DMS153 treated with DMSO at 0.1 percent for 48 hours (cell line): ENCODE measurements at regions not wholly inside any gene's neighbourhood (a gene's known extent, or its start where the extent isn't known, plus 50 kb on each side); places are given as distances from the start of the nearest gene placed in this dataset.
A peak's percentile ranks its signal among the peaks of the same experiment; 100 is the strongest.

Experiments used
- DNase-seq: peaks from one replicate; lab custom pipeline; 2025; ENCODE audit not compliant: unreplicated experiment; lab: John Stamatoyannopoulos, UW

GRCh38 chr13:74045583-74045982 lies 88.6 kb downstream of the KLF12 start:
- DNase-seq = no peak

GRCh38 chr13:74043237-74043636 lies 91.0 kb downstream of the KLF12 start:
- no peak for DNase-seq

DNA sequence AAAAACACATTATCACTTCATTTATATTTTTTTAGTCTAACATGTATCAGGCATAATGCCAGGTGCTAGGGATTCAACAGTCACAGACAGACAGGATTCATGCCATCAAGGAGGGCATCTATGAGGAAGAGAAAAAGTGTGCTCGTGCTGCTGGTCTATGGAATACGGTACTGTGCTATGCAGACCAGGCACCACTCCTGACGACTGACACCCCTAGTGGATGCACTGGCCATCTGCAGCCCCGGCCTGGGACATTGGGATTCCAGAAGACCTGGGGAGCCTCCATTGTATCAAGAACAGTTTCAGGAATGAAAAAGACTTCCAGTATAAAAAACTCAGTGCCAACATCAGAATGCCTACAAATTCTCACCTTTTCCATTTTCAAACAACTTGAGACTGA lies 94.0 kb downstream of the KLF12 start:
- peak; percentile 5 for DNase-seq

GRCh38 chr13:74039667-74040066 lies 94.5 kb downstream of the KLF12 start:
- DNase-seq = no peak

DNA sequence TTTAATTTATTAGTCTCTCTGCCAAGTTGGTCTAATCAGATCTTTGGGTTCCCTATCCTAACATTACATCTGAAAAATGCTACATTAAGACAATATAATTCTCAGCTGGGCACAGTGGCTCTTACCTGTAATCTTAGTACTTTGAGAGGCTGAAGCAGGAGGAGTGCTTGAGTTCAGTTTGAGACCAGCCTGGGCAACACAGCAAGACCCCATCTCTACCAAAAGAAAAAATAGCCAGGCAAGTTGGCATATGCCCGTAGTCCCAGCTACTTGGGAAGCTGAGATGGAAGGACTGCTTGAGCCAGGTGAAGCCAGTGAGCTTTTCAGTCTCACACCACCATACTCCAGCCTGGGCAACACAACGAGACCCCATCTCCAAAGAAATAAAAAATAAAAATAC lies 95.0 kb downstream of the KLF12 start:
- DNase-seq = no peak

DNA sequence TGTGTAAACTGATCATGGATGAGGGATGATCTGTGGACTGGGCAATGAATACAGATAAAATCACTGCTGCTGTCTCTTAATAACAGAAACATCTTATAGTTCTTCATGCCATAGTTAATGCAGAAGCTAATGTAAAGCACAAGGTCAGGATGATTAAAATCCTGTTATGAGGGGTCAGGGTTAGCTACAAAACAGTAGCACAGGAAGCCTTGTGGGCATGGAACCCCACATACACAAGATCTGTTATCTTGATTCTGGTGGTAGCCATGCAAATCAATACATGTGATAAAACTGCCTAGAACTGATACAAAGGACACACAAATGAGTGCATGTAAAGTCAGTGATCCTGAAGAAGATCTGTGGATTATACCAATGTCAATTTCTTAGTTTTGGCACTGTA lies 96.4 kb downstream of the KLF12 start:
- no peak for DNase-seq

DNA sequence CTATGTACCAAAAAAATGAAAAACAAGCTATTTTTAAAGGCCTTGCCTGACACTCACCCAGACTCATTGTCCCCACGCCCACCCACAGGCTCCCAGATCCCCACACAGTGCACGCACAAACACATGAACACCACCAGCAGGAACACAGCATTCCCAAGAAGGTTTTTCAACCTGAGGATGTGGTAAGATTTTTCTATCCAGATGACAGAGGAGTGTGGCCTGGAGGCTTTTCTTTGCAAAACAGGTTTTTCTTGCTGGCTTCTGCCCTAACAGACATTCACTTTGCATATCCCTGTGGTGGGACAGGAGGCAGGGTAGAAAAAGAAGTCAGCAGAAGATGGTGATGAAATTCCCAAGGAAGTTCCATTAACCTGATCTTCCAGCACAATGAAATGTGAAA lies 97.8 kb downstream of the KLF12 start:
- no peak for DNase-seq

DNA sequence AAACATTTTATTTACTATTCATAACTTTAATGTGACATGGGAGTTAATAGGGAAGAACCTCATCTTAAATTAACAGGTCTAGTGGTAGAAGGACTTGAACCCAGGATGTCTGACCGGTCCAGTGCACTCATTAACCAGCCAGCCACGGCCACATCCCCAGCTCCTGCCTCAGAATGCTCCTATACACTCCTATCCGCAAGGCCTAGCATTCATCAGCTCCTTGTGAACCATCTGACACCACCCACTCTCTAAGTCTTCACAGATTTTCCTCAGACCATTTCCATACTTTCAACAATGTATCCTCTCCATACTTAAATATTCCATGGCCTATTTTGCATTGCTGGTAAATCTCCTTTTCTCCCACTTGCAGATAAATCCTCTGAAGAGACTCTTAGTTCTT lies 98.3 kb downstream of the KLF12 start:
- DNase-seq = no peak

DNA sequence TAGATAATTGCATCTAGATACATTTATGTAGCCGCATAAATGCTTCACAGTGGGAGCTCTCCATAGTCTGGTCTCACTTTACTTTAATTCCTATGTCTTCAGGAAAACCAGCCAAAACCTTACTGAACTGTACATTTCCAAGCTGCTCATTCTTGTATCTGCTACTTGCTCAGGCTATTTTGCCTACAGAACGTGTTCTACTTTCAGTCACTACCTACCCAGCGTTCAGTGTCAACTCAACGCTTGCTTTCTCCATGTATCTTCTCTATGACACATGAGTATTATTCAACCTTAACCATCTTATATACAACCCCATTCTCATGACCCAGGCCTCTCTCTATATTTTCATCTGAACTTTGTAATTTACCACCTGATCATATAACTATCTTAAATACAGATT lies 101.9 kb downstream of the KLF12 start:
- no peak for DNase-seq

- no peak for DNase-seq
These were observed 106.9 kb downstream of the KLF12 start for GRCh38 chr13:74027161-74027779.

DNA sequence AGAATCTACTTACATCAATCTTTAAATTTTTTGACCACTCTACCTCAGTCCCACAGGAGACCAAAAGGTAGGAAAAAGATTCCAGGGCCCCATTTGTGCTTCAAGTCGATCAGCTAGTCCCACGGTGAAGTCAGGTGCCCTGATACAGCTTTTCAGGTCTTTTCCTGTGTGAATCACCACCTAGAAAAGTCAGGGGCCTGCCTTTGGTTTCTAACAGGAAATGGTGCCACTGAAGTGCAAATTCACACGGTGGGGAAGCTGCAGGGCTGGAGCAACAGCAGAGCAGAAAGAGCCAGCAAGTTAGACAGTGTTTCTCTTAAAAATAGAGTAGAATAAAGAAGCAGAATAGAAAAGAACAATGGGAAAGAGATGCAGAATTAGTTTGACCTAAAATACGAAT lies 107.5 kb downstream of the KLF12 start:
- DNase-seq = no peak

GRCh38 chr13:74025369-74025768 lies 108.8 kb downstream of the KLF12 start:
- DNase-seq = no peak

DNA sequence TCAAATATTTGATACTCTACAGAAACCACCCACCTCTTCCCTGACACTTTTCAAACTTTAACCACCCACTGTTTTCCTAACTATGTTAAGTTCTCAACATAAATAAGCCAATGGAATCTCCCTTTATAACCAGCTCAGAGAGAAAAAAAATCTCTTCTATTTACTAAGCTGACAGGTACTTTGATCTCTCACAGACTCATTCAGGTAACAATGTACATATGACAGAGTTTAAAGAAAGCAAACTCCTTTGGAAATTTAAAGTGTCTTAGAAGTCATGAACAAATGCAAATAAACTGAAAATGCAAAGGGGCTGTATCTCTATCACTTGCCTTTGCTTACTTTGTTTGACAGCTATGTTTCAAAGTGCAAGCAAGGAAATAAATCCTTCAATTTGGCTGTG lies 109.3 kb downstream of the KLF12 start:
- DNase-seq = no peak

GRCh38 chr13:74024314-74024713 lies 109.9 kb downstream of the KLF12 start:
- DNase-seq = no peak

- no peak for DNase-seq
These were observed 110.7 kb downstream of the KLF12 start for GRCh38 chr13:74023484-74023883.

DNA sequence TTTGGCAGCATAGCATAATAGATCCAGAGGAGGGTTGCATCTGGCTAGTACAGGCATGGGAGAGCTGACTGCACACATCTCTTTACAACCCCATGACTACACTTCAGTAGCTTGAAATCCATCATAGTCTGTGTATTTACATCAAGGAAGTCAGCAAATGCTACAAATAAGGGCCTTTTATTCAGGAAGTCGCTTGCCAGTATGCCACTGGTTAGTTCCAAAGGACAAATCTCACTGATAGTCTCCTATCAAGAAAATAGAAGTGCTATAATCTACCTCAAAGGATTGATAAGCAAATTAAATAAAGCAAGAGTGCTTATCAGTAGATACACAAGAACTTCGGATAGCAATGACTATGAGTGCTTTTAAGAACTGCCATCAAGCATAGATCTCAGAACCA lies 112.7 kb downstream of the KLF12 start:
- DNase-seq = no peak

DNA sequence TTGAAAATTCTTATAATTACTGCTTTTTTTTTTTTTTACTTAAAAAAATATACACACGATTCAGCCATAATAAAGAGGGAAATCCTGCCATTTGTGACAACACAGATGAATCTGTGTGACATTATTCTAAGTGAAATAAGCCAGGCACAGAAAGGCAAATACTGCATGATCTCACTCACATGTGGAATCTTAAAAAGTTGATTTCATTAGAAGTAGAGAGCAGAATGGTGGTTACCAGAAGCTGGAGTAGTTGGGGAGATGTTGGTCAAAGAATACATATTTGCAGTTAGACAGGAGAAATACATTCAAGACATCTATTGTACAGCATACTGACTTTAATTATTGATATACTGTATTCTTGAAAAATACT lies 116.2 kb downstream of the KLF12 start:
- DNase-seq = no peak

GRCh38 chr13:74017301-74018061 lies 116.7 kb downstream of the KLF12 start:
- DNase-seq = no peak

DNA sequence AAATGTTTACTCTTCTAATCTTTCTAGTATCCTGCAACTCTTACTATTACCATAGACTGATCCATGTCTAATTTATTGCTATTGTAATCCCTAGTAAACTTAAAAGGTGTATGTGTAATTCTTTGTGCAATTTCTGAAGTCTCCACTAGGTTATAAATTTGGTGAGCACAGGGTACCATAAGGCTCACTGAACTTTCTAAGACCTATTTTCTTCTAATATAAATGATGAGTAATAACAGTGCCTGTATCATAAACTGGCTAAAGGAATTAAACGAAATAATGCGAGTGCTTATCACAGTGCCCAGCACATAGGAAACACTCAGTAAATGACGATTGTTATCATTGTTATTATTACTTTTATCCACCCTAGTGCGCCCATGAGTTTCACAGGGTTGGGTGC lies 119.1 kb downstream of the KLF12 start:
- DNase-seq = no peak

- DNase-seq = no peak
These were observed 125.0 kb downstream of the KLF12 start for GRCh38 chr13:74009100-74009668.

DNA sequence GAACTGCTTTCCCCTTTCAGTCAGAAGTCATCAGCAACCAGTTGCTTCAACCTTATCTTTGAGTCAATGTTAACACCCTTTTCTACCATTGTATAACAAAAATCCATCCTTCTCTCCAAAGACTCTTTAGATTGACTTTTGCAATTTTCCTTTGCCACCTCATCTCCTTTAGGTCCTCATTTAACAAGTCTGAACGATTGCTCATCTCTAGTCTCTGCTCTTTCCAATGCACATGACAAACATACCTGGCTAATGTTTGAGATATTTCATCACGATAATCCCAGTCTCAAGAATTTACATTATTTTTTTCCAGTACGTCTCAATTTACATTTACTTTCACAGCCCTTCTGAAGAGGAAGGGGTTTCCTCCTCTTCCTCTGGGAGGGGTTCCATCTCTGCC lies 127.5 kb downstream of the KLF12 start:
- no peak for DNase-seq

DNA sequence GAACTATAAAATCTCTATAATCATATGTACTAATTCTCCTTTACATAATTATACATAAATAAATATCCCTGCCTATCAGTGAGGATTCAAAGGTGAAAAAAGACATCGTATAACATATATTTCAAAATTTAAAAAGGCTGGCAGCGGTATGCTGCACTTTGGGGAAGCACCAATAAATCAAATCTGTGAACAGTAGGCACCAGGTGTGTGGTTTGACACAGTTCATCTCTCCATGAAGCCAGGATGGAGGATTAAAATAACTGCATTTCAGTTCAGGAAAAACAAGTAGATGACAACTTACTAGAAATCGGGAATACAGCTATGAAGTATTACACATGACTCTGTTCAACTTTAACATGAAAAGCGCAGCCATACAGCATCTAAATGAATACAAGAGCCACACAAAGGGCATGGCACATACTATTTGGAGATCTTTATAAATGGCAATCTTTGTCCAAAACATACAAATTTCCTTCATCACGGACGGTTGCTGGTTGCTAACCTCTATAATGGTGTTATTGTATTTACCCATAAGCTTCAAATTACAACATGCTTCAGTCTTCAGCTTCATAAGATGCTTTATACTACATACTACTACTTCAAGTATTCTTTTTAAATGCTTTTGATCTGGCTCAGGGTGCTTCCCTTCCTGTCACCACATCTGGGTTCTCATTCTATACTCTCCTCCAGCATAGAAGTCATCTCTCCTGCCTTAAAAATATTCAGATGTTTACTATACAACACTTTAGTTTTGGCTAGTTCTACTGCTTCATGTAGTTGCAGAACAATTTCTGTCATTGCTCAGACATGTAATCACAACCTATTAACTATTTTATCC lies 128.7 kb downstream of the KLF12 start:
- DNase-seq = no peak
